Panc1 (cell line): ENCODE measurements at regions not wholly inside any gene's neighbourhood (a gene's known extent, or its start where the extent isn't known, plus 50 kb on each side); places are given as distances from the start of the nearest gene placed in this dataset.
"Not testable (repeated sequence)": the region's sequence is repeated elsewhere in the genome, so short reads cannot be mapped to it uniquely, and the experiment has no call there.

Experiments
- ATAC-seq: fragments of 200-7000 bp; cut with Tn5 transposase; 2 replicates; pipeline ENCODE4 v1.9.1; 2020; ENCODE audit warnings: mild to moderate bottlenecking, moderate library complexity
- BruUV-seq: library from RNA; stranded (reverse); fragments of 400-500 nt; replicated peaks from 2 replicates; lab custom pipeline; 2021; lab: Mats Ljungman, UMichigan
- CTCF ChIA-PET: fragments of 300-600 bp; sonication (Branson Sonifier 250); formaldehyde crosslinking; loops from one replicate; lab custom pipeline; 2022; ENCODE audit warnings: antibody characterized with exemption; lab: Charles Lee
- POLR2A ChIA-PET: fragments of 300-600 bp; sonication (Branson Sonifier 250); formaldehyde crosslinking; loops from one replicate; lab custom pipeline; 2022; ENCODE audit warnings: antibody characterized with exemption; lab: Charles Lee
- DNase-seq: peaks from one replicate; pipeline ENCODE4 v3.0.0-alpha.2; 2010; ENCODE audit warnings: low read depth, low spot score
- H3K27ac ChIP-seq: 2 replicates; pipeline ENCODE4 v1.5.1; 2011; ENCODE audit warnings: mild to moderate bottlenecking, low read length, inconsistent platforms
- H3K27me3 ChIP-seq: fragments of 200-500 bp; sonication (Bioruptor generic); 2 replicates; pipeline ENCODE4 v1.6.0; 2014; ENCODE audit warnings: low read length, inconsistent platforms; ENCODE audit not compliant: control insufficient read depth, insufficient read depth
- H3K36me3 ChIP-seq: fragments of 200-500 bp; sonication (Bioruptor generic); 2 replicates; pipeline ENCODE4 v1.5.1; 2014; ENCODE audit warnings: inconsistent platforms, mild to moderate bottlenecking, low read length, moderate library complexity; ENCODE audit not compliant: control insufficient read depth, insufficient read depth
- H3K4me1 ChIP-seq: 2 replicates; pipeline ENCODE4 v1.5.1; 2011; ENCODE audit warnings: inconsistent platforms, mild to moderate bottlenecking, low read length, moderate library complexity; ENCODE audit not compliant: control insufficient read depth, insufficient read depth
- H3K4me3 ChIP-seq, 2 experiments: 2 replicates each; pipeline ENCODE4 v1.5.1; 2011 to 2012; ENCODE audit warnings: low read depth in 2 of 2, low read length in 2 of 2, mild to moderate bottlenecking in 2 of 2, inconsistent platforms in 1 of 2, moderate library complexity in 1 of 2
- H3K9me3 ChIP-seq: fragments of 200-500 bp; sonication (Bioruptor generic); 2 replicates; pipeline ENCODE4 v1.5.1; 2014; ENCODE audit warnings: low read depth, mild to moderate bottlenecking, inconsistent platforms, low read length, moderate library complexity; ENCODE audit not compliant: control insufficient read depth, insufficient read depth
- POLR2AphosphoS5 ChIP-seq: IDR thresholded peaks from 2 replicates; pipeline ENCODE4 v1.6.1; 2012; ENCODE audit warnings: mild to moderate bottlenecking, low read depth, low read length, moderate library complexity
- SIN3A ChIP-seq: IDR thresholded peaks from 2 replicates; pipeline ENCODE4 v1.6.1; 2012; ENCODE audit warnings: low read depth, mild to moderate bottlenecking, low read length, moderate library complexity, borderline replicate concordance; ENCODE audit not compliant: insufficient read depth
- TCF7L2 ChIP-seq: IDR thresholded peaks from 2 replicates; pipeline ENCODE4 v1.6.1; 2011; ENCODE audit warnings: mild to moderate bottlenecking, low read depth, low read length, inconsistent platforms
- in situ Hi-C: cut with HindIII; loops from 2 replicates; pipeline ENCODE4 v1.10.0; 2016; ENCODE audit warnings: low sequenced_read_pairs, low pct_unique_long_range_greater_than_20kb
- intact Hi-C: fragments of 100-400 bp; cut with micrococcal nuclease; formaldehyde crosslinking; loops from one replicate; pipeline ENCODE4 v1.10.0; 2022; ENCODE audit not compliant: unreplicated experiment
- TF ChIP-seq, protein P1 (sequence below), 2 experiments: IDR thresholded peaks; 2 replicates each; pipeline ENCODE4 v1.6.1; 2011 to 2012; ENCODE audit warnings: low read depth in 2 of 2, control low read depth in 1 of 2, low read length in 1 of 2, mild to moderate bottlenecking in 1 of 2, moderate library complexity in 1 of 2; ENCODE audit not compliant: insufficient read depth in 1 of 2
- TF ChIP-seq, protein P2 (sequence below): fragments of 450-650 bp; IDR thresholded peaks from 2 replicates; pipeline ENCODE4 v1.5.1; 2017; ENCODE audit warnings: mild to moderate bottlenecking

DNA sequence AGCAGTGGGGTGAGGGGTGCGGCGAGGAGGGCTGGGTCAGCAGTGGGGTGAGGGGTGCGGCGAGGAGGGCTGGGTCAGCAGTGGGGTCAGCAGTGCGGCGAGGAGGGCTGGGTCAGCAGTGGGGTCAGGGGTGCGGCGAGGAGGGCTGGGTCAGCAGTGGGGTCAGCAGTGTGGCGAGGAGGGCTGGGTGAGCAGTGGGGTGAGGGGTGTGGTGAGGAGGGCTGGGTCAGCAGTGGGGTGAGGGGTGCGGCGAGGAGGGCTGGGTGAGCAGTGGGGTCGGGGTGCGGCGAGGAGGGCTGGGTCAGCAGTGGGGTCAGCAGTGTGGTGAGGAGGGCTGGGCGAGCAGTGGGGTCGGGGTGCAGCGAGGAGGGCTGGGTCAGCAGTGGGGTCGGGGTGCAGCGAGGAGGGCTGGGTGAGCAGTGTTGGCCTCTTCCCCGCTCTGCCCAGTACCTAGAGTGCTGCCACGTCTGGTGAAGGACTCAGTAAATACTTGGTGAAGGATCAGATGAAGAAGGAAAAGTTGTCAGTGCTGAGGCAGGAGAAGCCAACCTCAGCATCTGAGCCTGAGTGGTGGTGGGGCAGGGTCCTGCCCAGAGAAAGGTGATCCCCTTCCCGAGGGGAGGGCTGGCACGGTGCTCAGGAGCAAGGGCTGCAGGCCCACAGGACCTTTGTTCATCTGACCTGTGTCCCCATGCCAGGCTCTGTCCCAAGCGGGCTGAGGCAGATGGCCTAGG is 93.9 kb downstream of the METRNL start:
- H3K27me3 ChIP-seq, H3K4me3 ChIP-seq, H3K36me3 ChIP-seq, H3K27ac ChIP-seq, BruUV-seq, CTCF ChIA-PET, DNase-seq, intact Hi-C loops, H3K9me3 ChIP-seq, in situ Hi-C loops, H3K4me1 ChIP-seq, POLR2A ChIA-PET: not testable (repeated sequence)
- peak; percentile 49 for ATAC-seq

DNA sequence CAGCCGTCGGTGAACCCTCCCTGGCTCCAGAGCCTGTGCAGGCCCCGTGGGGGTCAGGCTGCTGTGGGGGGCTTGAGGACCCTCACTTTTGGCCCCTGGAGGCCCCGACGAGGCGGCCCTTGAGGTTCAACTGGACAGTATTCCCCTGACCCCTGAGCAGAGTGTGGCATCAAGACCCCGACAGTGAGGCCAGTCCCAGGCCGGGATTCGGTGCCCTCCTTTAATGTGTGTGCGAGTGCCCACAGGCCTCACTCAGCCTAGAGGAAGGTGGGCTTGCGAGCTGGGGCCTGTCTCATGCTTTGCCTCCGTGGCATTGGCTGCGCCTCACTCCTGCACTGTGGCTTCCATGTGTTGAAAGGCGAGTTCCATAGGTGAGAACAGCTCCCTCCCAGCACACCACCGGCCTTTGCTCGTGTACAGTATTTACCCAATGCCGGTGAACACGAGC is 94.5 kb downstream of the METRNL start:
- in situ Hi-C loops: no loop called here

More for the DNA sequence above, 94.5 kb downstream of the METRNL start:
- Histone ChIP-seq H3K27me3 (peaks cover 5% of the 10 kb centered on the region; the same call in 1 of the 2 replicates), H3K27ac (no peak overlapping the region), H3K9me3 (no peaks in the 10 kb centered on the region), H3K4me1 (no peaks in the 10 kb centered on the region), H3K4me3 (no peak overlapping the region), H3K36me3 (no peaks in the 10 kb centered on the region)
- ATAC-seq: peak; percentile 49
- intact Hi-C loops: no loop called here
- ChIA-PET CTCF (no interaction called here), POLR2A (no interaction called here)
- TF ChIP-seq POLR2AphosphoS5 (no peak), SIN3A (no peak), TCF7L2 (no peak)
- TF ChIP-seq, protein P1, sequence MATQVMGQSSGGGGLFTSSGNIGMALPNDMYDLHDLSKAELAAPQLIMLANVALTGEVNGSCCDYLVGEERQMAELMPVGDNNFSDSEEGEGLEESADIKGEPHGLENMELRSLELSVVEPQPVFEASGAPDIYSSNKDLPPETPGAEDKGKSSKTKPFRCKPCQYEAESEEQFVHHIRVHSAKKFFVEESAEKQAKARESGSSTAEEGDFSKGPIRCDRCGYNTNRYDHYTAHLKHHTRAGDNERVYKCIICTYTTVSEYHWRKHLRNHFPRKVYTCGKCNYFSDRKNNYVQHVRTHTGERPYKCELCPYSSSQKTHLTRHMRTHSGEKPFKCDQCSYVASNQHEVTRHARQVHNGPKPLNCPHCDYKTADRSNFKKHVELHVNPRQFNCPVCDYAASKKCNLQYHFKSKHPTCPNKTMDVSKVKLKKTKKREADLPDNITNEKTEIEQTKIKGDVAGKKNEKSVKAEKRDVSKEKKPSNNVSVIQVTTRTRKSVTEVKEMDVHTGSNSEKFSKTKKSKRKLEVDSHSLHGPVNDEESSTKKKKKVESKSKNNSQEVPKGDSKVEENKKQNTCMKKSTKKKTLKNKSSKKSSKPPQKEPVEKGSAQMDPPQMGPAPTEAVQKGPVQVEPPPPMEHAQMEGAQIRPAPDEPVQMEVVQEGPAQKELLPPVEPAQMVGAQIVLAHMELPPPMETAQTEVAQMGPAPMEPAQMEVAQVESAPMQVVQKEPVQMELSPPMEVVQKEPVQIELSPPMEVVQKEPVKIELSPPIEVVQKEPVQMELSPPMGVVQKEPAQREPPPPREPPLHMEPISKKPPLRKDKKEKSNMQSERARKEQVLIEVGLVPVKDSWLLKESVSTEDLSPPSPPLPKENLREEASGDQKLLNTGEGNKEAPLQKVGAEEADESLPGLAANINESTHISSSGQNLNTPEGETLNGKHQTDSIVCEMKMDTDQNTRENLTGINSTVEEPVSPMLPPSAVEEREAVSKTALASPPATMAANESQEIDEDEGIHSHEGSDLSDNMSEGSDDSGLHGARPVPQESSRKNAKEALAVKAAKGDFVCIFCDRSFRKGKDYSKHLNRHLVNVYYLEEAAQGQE (IDR thresholded peaks at IDR 0.05; ENCODE audit: insufficient read depth in 1 of 2, low read depth in 2 of 2, low read length in 1 of 2): no peak
- TF ChIP-seq, protein P2, sequence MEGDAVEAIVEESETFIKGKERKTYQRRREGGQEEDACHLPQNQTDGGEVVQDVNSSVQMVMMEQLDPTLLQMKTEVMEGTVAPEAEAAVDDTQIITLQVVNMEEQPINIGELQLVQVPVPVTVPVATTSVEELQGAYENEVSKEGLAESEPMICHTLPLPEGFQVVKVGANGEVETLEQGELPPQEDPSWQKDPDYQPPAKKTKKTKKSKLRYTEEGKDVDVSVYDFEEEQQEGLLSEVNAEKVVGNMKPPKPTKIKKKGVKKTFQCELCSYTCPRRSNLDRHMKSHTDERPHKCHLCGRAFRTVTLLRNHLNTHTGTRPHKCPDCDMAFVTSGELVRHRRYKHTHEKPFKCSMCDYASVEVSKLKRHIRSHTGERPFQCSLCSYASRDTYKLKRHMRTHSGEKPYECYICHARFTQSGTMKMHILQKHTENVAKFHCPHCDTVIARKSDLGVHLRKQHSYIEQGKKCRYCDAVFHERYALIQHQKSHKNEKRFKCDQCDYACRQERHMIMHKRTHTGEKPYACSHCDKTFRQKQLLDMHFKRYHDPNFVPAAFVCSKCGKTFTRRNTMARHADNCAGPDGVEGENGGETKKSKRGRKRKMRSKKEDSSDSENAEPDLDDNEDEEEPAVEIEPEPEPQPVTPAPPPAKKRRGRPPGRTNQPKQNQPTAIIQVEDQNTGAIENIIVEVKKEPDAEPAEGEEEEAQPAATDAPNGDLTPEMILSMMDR: no peak
- no TSS peak for BruUV-seq
- DNase-seq: no peak
